OCI-LY1 (cell line): ENCODE measurements at regions not wholly inside any gene's neighbourhood (a gene's known extent, or its start where the extent isn't known, plus 50 kb on each side); places are given as distances from the start of the nearest gene placed in this dataset.

Experiments used
- H2AFZ ChIP-seq: fragments of 200-600 bp; sonication (generic), shearing (Covaris generic); 2 replicates; pipeline ENCODE4 v1.6.0; 2014; ENCODE audit warnings: antibody characterized with exemption, mild to moderate bottlenecking, low read length
- H3F3A ChIP-seq: fragments of 200-600 bp; sonication (generic), shearing (Covaris generic); 2 replicates; pipeline ENCODE4 v1.6.0; 2014; ENCODE audit warnings: mild to moderate bottlenecking, antibody characterized with exemption, low read length, moderate library complexity; ENCODE audit not compliant: insufficient read depth
- H3K27ac ChIP-seq: fragments of 200-600 bp; sonication (generic); 2 replicates; pipeline ENCODE4 v1.5.1; 2014; ENCODE audit warnings: low read length, mixed run types, mild to moderate bottlenecking, low read depth; ENCODE audit not compliant: poor library complexity, severe bottlenecking
- H3K27me3 ChIP-seq: fragments of 200-600 bp; sonication (generic); 2 replicates; pipeline ENCODE4 v1.6.0; 2014; ENCODE audit warnings: antibody characterized with exemption, mild to moderate bottlenecking, low read length, moderate library complexity; ENCODE audit not compliant: insufficient read depth
- H3K36me3 ChIP-seq: fragments of 200-600 bp; sonication (generic); 2 replicates; pipeline ENCODE4 v1.6.1; 2014; ENCODE audit warnings: mild to moderate bottlenecking, antibody characterized with exemption, low read length, moderate library complexity, mixed read lengths; ENCODE audit not compliant: insufficient read depth
- H3K4me1 ChIP-seq: fragments of 200-600 bp; sonication (generic); 2 replicates; pipeline ENCODE4 v1.5.1; 2014; ENCODE audit warnings: mild to moderate bottlenecking, low read length, moderate library complexity; ENCODE audit not compliant: insufficient read depth, severe bottlenecking
- H3K4me2 ChIP-seq: fragments of 200-600 bp; sonication (generic), shearing (Covaris generic); 2 replicates; pipeline ENCODE4 v1.6.1; 2014; ENCODE audit warnings: low read length
- H3K4me3 ChIP-seq: fragments of 200-600 bp; sonication (generic); 2 replicates; pipeline ENCODE4 v1.5.1; 2014; ENCODE audit warnings: low read length, low read depth, mild to moderate bottlenecking, mixed read lengths; ENCODE audit not compliant: poor library complexity, severe bottlenecking
- H3K79me2 ChIP-seq: fragments of 200-600 bp; shearing (Covaris generic); 2 replicates; pipeline ENCODE4 v1.6.1; 2016; ENCODE audit warnings: mixed run types, low read length, mixed read lengths; ENCODE audit not compliant: insufficient read depth
- H3K9ac ChIP-seq: fragments of 200-600 bp; sonication (generic), shearing (Covaris generic); 2 replicates; pipeline ENCODE4 v1.6.1; 2014; ENCODE audit warnings: mild to moderate bottlenecking, low read length, mixed read lengths
- H3K9me2 ChIP-seq: fragments of 200-600 bp; sonication (generic), shearing (Covaris generic); 2 replicates; pipeline ENCODE4 v1.6.1; 2014; ENCODE audit warnings: low read depth, mild to moderate bottlenecking, low read length, mixed read lengths
- H3K9me3 ChIP-seq: fragments of 200-600 bp; shearing (Covaris generic); 2 replicates; pipeline ENCODE4 v1.6.1; 2014; ENCODE audit warnings: low read length, mixed read lengths
- H4K20me1 ChIP-seq: fragments of 200-600 bp; sonication (generic), shearing (Covaris generic); 2 replicates; pipeline ENCODE4 v1.6.0; 2016; ENCODE audit warnings: mild to moderate bottlenecking, low read length; ENCODE audit not compliant: insufficient read depth
- EZH2 ChIP-seq: fragments of 200-600 bp; sonication (generic), shearing (Covaris generic); IDR thresholded peaks from 2 replicates; pipeline ENCODE4 v1.8.0; 2017; ENCODE audit warnings: borderline replicate concordance, mixed run types, mild to moderate bottlenecking, antibody characterized with exemption, low read length, moderate library complexity, mixed read lengths
- TF ChIP-seq, protein P1 (sequence below): fragments of 200-600 bp; sonication (generic), shearing (Covaris generic); IDR thresholded peaks from 2 replicates; pipeline ENCODE4 v1.5.1; 2017; ENCODE audit warnings: mild to moderate bottlenecking, antibody characterized with exemption, low read length, moderate library complexity, mixed read lengths

- TF ChIP-seq, protein P1, sequence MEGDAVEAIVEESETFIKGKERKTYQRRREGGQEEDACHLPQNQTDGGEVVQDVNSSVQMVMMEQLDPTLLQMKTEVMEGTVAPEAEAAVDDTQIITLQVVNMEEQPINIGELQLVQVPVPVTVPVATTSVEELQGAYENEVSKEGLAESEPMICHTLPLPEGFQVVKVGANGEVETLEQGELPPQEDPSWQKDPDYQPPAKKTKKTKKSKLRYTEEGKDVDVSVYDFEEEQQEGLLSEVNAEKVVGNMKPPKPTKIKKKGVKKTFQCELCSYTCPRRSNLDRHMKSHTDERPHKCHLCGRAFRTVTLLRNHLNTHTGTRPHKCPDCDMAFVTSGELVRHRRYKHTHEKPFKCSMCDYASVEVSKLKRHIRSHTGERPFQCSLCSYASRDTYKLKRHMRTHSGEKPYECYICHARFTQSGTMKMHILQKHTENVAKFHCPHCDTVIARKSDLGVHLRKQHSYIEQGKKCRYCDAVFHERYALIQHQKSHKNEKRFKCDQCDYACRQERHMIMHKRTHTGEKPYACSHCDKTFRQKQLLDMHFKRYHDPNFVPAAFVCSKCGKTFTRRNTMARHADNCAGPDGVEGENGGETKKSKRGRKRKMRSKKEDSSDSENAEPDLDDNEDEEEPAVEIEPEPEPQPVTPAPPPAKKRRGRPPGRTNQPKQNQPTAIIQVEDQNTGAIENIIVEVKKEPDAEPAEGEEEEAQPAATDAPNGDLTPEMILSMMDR, result no peak
- TF ChIP-seq EZH2, result no peak
Observed at GRCh38 chr3:96361241-96361640, 453.2 kb upstream of the EPHA6 start.

DNA sequence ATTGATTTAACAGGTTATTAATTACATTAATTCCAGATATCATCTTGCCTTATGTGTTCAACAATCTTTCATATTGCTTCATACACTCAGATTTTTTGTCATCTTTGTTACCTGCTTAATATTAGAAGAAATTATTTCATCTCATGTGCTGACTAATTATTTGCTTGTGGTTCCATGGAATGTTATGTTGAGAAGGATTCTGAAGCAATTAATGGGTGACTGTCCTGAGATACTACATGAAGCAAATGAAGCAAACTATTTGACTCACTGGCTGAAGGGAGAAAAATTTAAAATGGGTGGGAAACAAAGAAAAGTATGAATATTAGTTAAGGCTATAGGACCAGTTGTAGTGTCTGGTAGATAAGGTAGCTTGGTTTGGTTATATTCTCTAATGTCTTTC, 443.8 kb upstream of the EPHA6 start:
- Histone ChIP-seq H3K79me2 (no peaks in the 10 kb centered on the region), H3K4me2 (no peak overlapping the region), H3K36me3 (no peaks in the 10 kb centered on the region), H3K27ac (no peak overlapping the region), H3F3A (no peaks in the 10 kb centered on the region), H3K9ac (no peak overlapping the region), H3K4me1 (no peaks in the 10 kb centered on the region), H3K4me3 (no peak overlapping the region), H2AFZ (no peak overlapping the region), H3K9me2 (no peaks in the 10 kb centered on the region), H4K20me1 (no peaks in the 10 kb centered on the region), H3K9me3 (no peaks in the 10 kb centered on the region), H3K27me3 (no peaks in the 10 kb centered on the region)
- TF ChIP-seq, protein P1, result no peak
- no peak for TF ChIP-seq EZH2

More at GRCh38 chr3:96361241-96361640, 453.2 kb upstream of the EPHA6 start:
- Histone ChIP-seq H3K36me3 (no peaks in the 10 kb centered on the region), H3K9me2 (no peaks in the 10 kb centered on the region), H4K20me1 (no peaks in the 10 kb centered on the region), H3F3A (no peaks in the 10 kb centered on the region), H3K27ac (no peak overlapping the region), H3K27me3 (no peaks in the 10 kb centered on the region), H3K9ac (no peak overlapping the region), H2AFZ (no peak overlapping the region), H3K4me2 (no peak overlapping the region), H3K4me3 (no peak overlapping the region), H3K9me3 (no peaks in the 10 kb centered on the region), H3K4me1 (no peaks in the 10 kb centered on the region), H3K79me2 (no peaks in the 10 kb centered on the region)

GRCh38 chr3:96410006-96410730, 404.2 kb upstream of the EPHA6 start:
- TF ChIP-seq, protein P1, result no peak
- TF ChIP-seq EZH2, result no peak
- no peaks in the 10 kb centered on the region for H3K79me2 ChIP-seq
- no peak overlapping the region for H2AFZ ChIP-seq
- H3K36me3 ChIP-seq, result no peaks in the 10 kb centered on the region
- no peaks in the 10 kb centered on the region for H3K27me3 ChIP-seq
- H3K4me1 ChIP-seq, result no peaks in the 10 kb centered on the region
- no peak overlapping the region for H3K4me3 ChIP-seq
- H3K9me2 ChIP-seq, result no peaks in the 10 kb centered on the region
- H3F3A ChIP-seq, result no peaks in the 10 kb centered on the region; the same call in 1 of the 2 replicates
- H3K27ac ChIP-seq, result no peak overlapping the region
- H4K20me1 ChIP-seq, result no peaks in the 10 kb centered on the region
- H3K9ac ChIP-seq, result no peak overlapping the region
- no peak overlapping the region for H3K4me2 ChIP-seq
- H3K9me3 ChIP-seq, result no peaks in the 10 kb centered on the region
